HG03139 (cell line): ENCODE measurements at regions not wholly inside any gene's neighbourhood (a gene's known extent, or its start where the extent isn't known, plus 50 kb on each side); places are given as distances from the start of the nearest gene placed in this dataset.

Source experiments
- ATAC-seq: cut with Tn5 transposase; IDR thresholded peaks from one replicate; pipeline ENCODE4 v1.9.1; 2021; ENCODE audit not compliant: unreplicated experiment

DNA sequence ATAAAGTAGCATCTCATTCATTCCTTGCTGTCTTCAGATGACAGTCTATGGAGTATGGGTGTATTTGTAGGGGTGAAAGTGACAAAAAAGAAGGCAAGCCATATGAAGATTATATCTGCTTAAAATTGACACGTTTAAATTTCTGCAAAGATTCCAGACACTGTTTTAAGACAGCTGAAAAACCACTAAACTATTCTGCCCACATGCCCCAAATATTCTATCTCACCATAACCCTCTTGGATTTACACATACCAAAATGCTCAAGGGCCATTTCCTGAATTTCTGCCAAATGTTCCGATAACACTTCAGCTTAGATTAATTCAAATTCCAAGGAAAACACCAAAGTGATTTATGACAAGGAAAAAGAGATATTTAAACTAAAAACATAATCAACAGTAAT is 99.9 kb upstream of the IL6 start:
- ATAC-seq: no peak

GRCh38 chr7:22625251-22625650 is 101.7 kb upstream of the IL6 start:
- ATAC-seq: no peak

GRCh38 chr7:22624781-22625180 is 102.2 kb upstream of the IL6 start:
- ATAC-seq: no peak

- no peak for ATAC-seq
Measured at GRCh38 chr7:22622116-22622785, 104.7 kb upstream of the IL6 start.

DNA sequence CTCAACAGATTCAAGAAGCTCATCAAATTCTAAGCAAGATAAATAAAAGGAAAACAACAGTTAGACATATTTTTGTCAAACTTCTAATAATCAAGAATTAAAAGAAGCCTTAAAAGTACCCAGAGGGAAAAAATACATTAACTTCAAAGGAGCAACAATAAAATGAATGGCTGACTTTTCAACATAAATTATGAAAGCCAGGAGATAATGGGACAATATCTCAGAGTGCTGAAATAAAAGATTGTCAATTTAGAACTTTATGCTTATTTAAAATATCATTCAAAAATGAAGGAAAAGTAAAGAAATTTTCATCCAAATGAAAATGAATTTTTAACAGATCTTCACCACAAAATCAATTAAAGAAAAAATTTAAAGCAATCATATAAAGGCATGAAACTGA is 108.5 kb upstream of the IL6 start:
- no peak for ATAC-seq

DNA sequence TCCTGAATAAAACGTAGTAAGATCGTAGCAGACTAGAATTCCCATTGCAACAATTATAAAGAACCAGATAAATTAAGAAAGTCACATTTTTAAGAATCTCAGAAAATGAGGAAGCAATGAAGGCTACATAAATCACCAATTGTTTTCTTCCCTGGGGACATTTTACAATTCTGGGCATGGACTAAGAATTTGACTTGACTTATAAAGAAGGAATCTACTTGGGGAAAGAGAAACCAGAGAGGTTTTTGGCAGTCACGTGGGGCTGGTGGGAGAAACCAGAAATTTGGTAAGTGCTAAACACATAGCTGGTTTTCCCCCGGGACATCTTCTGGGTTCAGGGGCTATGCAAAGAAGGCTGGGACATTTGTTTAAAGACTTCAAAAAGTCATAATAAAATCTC is 109.8 kb upstream of the IL6 start:
- no peak for ATAC-seq

- ATAC-seq: no peak
Measured at GRCh38 chr7:22613496-22613895, 113.5 kb upstream of the IL6 start.

- no peak for ATAC-seq
Measured at GRCh38 chr7:22612776-22613175, 112.8 kb upstream of the STEAP1B start.

GRCh38 chr7:22611758-22612079 is 111.7 kb upstream of the STEAP1B start:
- no peak for ATAC-seq

DNA sequence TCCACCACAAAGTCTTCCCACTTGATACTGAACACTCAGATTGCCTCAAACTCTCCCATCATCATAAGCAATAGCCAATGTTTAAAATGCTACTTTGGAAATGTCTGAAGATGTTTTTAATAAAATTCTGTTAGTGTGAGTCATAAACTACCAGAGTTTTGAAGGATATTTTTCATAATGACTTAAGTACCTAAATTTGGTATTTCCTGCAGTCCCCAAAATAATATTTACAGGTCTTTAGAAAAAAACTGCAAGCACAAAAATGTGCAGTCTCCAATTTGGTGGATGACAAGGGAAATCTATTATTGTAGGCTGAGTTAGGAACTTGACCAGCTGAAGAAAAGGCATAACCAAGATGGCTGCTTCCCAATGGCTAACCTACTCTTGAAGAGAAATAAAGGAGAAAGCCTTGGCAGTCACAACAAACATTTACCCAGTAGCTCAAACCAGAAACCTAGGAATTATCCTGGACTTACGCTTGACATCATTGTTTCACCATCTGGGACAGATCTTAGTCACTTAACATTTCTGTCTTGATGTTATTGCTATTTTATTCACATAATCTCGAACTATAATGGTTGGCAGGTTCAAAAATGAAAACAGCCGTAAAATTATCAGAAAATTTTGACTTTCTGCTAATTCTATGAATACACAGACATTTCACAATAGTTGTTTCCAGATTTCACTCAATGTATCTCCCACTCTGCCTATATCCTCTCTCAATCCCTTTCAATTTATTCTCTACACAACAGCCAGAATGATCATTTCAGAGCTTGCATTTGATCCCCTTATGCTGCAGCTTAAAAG is 111.2 kb upstream of the STEAP1B start:
- no peak for ATAC-seq

GRCh38 chr7:22610263-22610662 is 110.3 kb upstream of the STEAP1B start:
- no peak for ATAC-seq

- no peak for ATAC-seq
Measured at GRCh38 chr7:22607180-22607579, 107.2 kb upstream of the STEAP1B start.

GRCh38 chr7:22604246-22604645 is 104.3 kb upstream of the STEAP1B start:
- ATAC-seq: no peak

DNA sequence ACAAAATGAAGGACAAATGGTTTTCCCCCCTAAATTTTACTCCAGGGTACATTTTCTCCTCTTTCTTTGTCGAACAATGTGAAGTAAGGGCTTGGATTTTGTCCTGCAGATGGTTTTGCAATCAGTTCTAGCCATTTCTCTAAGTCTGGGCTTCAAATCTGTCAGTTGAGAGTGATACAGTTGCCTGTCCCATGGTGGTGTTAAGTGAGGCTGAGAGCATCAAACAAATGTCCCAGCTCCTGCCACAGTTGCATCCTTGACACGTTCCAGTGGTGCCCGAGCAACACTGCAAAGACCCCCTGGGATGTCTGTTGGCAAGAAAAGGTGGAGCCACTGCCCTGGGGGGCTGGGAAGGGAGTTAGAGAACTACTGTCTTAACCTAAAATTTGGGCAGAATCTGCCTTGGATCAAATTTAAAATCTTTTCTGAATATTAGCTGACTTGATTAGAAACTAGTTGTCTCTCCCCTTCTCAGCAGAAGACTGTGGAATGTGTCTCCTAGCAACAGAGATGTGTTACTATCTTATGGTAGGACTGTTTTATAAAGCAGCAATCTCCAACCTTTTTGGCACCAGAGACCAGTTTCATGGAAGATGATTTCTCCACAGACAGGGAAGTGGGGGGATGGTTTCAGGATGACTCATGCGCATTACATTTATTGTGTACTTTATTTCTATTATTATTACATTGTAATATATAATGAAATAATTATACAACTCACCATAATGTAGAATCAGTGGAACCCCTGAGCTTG is 102.0 kb upstream of the STEAP1B start:
- no peak for ATAC-seq

GRCh38 chr7:22601408-22601807 is 101.4 kb upstream of the STEAP1B start:
- ATAC-seq: no peak

- no peak for ATAC-seq
Measured at GRCh38 chr7:22601003-22601402, 101.0 kb upstream of the STEAP1B start.

DNA sequence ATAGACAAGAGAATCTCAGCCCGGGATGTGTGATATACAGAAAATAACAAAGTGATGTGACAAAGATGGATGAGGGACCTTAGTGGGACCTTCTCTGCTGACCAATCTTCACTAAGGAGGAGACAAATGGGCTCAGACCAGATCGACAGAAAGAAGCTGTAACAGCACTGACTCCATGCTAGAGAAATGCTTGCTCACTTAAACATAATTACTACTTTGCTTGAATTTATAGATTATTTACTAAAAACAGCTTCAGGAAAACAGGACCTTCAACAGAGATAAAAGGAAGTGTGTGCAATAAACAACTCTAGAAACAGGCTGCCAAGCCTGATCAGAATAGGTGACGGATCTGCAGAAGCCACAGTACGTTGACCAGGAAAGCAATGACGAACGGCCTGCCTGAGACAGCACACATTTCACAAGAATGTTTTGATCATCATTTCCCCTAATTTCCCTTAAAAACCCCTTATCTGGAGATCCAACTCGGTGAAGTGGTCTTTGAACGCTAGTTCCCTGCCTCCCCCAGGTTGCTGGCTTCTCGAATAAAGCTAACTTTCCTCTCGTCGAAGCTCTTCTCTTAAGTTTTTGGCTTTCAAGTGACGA is 98.4 kb upstream of the STEAP1B start:
- no peak for ATAC-seq

DNA sequence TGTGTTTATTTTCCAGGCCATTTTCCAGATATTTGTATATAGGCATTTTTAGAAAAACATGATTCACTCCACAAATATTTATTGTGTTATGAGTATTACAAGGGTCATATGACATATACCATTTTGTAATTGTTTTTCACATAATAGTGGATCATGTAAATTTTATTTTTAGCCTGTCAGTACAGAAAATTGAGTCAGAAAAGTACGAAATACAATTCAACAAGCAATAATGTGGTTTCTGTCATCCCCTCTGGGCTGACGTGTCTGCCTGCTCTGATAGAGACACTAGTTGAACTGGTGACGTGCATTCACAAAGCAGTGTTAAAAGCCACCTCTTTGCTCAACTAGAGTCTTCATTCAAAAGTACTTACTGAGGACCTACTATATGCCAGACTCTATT is 97.9 kb upstream of the STEAP1B start:
- ATAC-seq: no peak

- ATAC-seq: no peak
Measured at GRCh38 chr7:22596763-22597400, 96.9 kb upstream of the STEAP1B start.

- ATAC-seq: no peak
Measured at GRCh38 chr7:22594020-22594419, 94.0 kb upstream of the STEAP1B start.

DNA sequence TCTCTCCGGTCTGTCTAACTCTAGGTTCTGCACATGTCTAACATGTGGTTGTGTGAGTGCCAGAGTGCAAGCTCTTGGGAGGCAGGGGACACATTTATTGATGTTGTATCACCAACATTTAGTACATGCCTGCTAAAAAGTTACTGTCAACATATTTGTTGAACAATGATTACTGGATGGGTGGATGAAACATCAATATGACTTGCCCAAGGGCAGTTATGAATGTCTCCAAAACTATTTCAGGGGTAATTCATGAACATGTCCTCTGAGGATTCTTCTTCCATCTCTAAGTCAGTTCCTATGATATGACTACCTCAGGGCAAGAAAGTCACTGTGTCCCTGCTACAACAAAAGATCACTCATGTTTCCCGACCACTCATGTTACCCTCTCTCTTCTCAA is 91.3 kb upstream of the STEAP1B start:
- ATAC-seq: no peak
